ENCODE measurements at regions not wholly inside any gene's neighbourhood (a gene's known extent, or its start where the extent isn't known, plus 50 kb on each side); places are given as distances from the start of the nearest gene placed in this dataset.

- TF ChIP-seq CTCF (conservative IDR thresholded peaks at IDR 0.05) (no peak), EZH2 (IDR thresholded peaks at IDR 0.05; ENCODE audit: low read depth) (no peak)
Measured at GRCh38 chr3:98644168-98644567, 50.8 kb upstream of the CPOX start.
